H1 (cell line): ENCODE measurements at regions not wholly inside any gene's neighbourhood (a gene's known extent, or its start where the extent isn't known, plus 50 kb on each side); places are given as distances from the start of the nearest gene placed in this dataset.

Experiments
- CTCF ChIA-PET: fragments of 300-600 bp; sonication (Branson Sonifier 250); formaldehyde crosslinking; loops from one replicate; lab custom pipeline; 2021; ENCODE audit not compliant: partially characterized antibody; lab: Charles Lee
- POLR2A ChIA-PET: fragments of 300-600 bp; sonication (Branson Sonifier 250); formaldehyde crosslinking; loops from one replicate; lab custom pipeline; 2021; ENCODE audit warnings: inconsistent platforms; ENCODE audit not compliant: partially characterized antibody; lab: Charles Lee
- DNase-seq, 2 experiments: peaks; one replicate each; pipeline versions ENCODE4 v3.0.0 to v3.0.0-alpha.2; 2010 to 2022; ENCODE audit warnings: low spot score in 2 of 2, low read depth in 1 of 2, mixed read lengths in 1 of 2
- FAIRE-seq: peaks from 2 replicates; lab custom pipeline; 2011; peaks lifted over from hg19 to GRCh38; lab: Jason Lieb, UNC
- H2AFZ ChIP-seq: 2 replicates; pipeline ENCODE4 v1.8.1; 2012; ENCODE audit warnings: low read length, inconsistent platforms
- H2AK5ac ChIP-seq: 2 replicates; pipeline ENCODE4 v1.6.1; 2013; ENCODE audit warnings: low read depth, low read length
- H2BK120ac ChIP-seq: replicated peaks from 2 replicates; pipeline ENCODE3; 2013; ENCODE audit warnings: low read depth, low read length, inconsistent platforms
- H2BK12ac ChIP-seq: 2 replicates; pipeline ENCODE4 v1.6.1; 2013; ENCODE audit warnings: low read depth, low read length
- H2BK15ac ChIP-seq: 2 replicates; pipeline ENCODE4 v1.6.1; 2013; ENCODE audit warnings: low read length
- H2BK20ac ChIP-seq: 2 replicates; pipeline ENCODE4 v1.6.1; 2013; ENCODE audit warnings: low read length
- H2BK5ac ChIP-seq: 2 replicates; pipeline ENCODE4 v1.6.1; 2013; ENCODE audit warnings: low read depth, low read length
- H3K14ac ChIP-seq: 2 replicates; pipeline ENCODE4 v1.6.1; 2013; ENCODE audit warnings: inconsistent platforms; ENCODE audit not compliant: insufficient read length
- H3K18ac ChIP-seq: 2 replicates; pipeline ENCODE4 v1.6.1; 2013; ENCODE audit warnings: low read length; ENCODE audit errors: extremely low read depth
- H3K23ac ChIP-seq: 2 replicates; pipeline ENCODE4 v1.6.1; 2013; ENCODE audit warnings: inconsistent platforms; ENCODE audit not compliant: insufficient read length
- H3K23me2 ChIP-seq: 2 replicates; pipeline ENCODE4 v1.6.1; 2013; ENCODE audit warnings: low read depth, low read length
- H3K27ac ChIP-seq: 2 replicates; pipeline ENCODE4 v1.6.1; 2011; ENCODE audit warnings: low read depth, low read length, inconsistent platforms
- H3K27me3 ChIP-seq, 4 experiments: replicated peaks in 1 of 4; 1 replicate in 1 of 4; 2 replicates in 3 of 4; pipeline versions ENCODE4 v1.6.1 to v1.8.1; 2011 to 2013; ENCODE audit warnings: low read length in 3 of 4, mild to moderate bottlenecking in 3 of 4, inconsistent platforms in 2 of 4, mixed read lengths in 2 of 4, moderate library complexity in 1 of 4; ENCODE audit not compliant: control insufficient read depth in 3 of 4, insufficient read depth in 3 of 4; ENCODE audit errors: extremely low read depth in 1 of 4
- H3K36me3 ChIP-seq, 4 experiments: 2 replicates each; pipeline versions ENCODE4 v1.6.1 to v1.8.1; 2011 to 2013; ENCODE audit warnings: mild to moderate bottlenecking in 4 of 4, low read length in 3 of 4, moderate library complexity in 2 of 4, control low read depth in 1 of 4, inconsistent platforms in 1 of 4; ENCODE audit not compliant: insufficient read depth in 4 of 4, control insufficient read depth in 2 of 4
- H3K4ac ChIP-seq: replicated peaks from 2 replicates; pipeline ENCODE3; 2013; ENCODE audit warnings: low read length, low read depth, mixed read lengths, inconsistent platforms; ENCODE audit not compliant: insufficient read length
- H3K4me1 ChIP-seq, 4 experiments: replicated peaks in 1 of 4; 1 replicate in 1 of 4; 2 replicates in 3 of 4; pipeline versions ENCODE4 v1.6.1 to v1.8.1; 2011 to 2013; ENCODE audit warnings: low read length in 3 of 4, inconsistent platforms in 2 of 4, mixed read lengths in 1 of 4; ENCODE audit not compliant: insufficient read depth in 4 of 4, control insufficient read depth in 3 of 4
- H3K4me2 ChIP-seq, 2 experiments: 2 replicates each; pipeline versions ENCODE4 v1.6.1 to v1.8.1; 2011 to 2013; ENCODE audit warnings: low read depth in 2 of 2, low read length in 2 of 2, control low read depth in 1 of 2, inconsistent platforms in 1 of 2, mild to moderate bottlenecking in 1 of 2; ENCODE audit not compliant: insufficient read depth in 1 of 2
- H3K4me3 ChIP-seq, 4 experiments: fragments of 200-600, 300-600 bp in 1 of 4; sonication (generic), shearing (Covaris generic), sonication (Bioruptor Twin) in 1 of 4; 2 replicates each; pipeline versions ENCODE4 v1.5.1 to v1.8.1; 2011 to 2016; ENCODE audit warnings: low read length in 4 of 4, low read depth in 3 of 4, control low read depth in 2 of 4, inconsistent platforms in 2 of 4, mild to moderate bottlenecking in 2 of 4, mixed read lengths in 1 of 4, moderate library complexity in 1 of 4; ENCODE audit not compliant: insufficient read depth in 2 of 4; ENCODE audit errors: extremely low read depth in 1 of 4
- H3K56ac ChIP-seq: replicated peaks from 2 replicates; pipeline ENCODE3; 2013; ENCODE audit warnings: low read depth, mild to moderate bottlenecking, mixed read lengths, low read length, inconsistent platforms; ENCODE audit not compliant: insufficient read length
- H3K79me1 ChIP-seq: 2 replicates; pipeline ENCODE4 v1.6.1; 2013; ENCODE audit warnings: low read depth, low read length, control low read depth
- H3K79me2 ChIP-seq, 2 experiments: 2 replicates each; pipeline versions ENCODE4 v1.6.1 to v1.8.1; 2012 to 2013; ENCODE audit warnings: low read length in 2 of 2, mild to moderate bottlenecking in 2 of 2, inconsistent platforms in 1 of 2; ENCODE audit not compliant: insufficient read depth in 2 of 2, control insufficient read depth in 1 of 2
- H3K9ac ChIP-seq, 4 experiments: replicated peaks in 1 of 4; 1 replicate in 1 of 4; 2 replicates in 3 of 4; pipeline versions ENCODE4 v1.6.1 to v1.8.1; 2011 to 2013; ENCODE audit warnings: low read depth in 3 of 4, low read length in 3 of 4, control low read depth in 2 of 4, mild to moderate bottlenecking in 2 of 4, moderate library complexity in 2 of 4, inconsistent platforms in 1 of 4; ENCODE audit errors: extremely low read depth in 1 of 4
- H3K9me3 ChIP-seq, 2 experiments: 2 replicates each; pipeline versions ENCODE4 v1.6.1 to v1.8.1; 2012 to 2013; ENCODE audit warnings: mild to moderate bottlenecking in 2 of 2, moderate library complexity in 2 of 2, control low read depth in 1 of 2, inconsistent platforms in 1 of 2, low read depth in 1 of 2, low read length in 1 of 2, mixed read lengths in 1 of 2; ENCODE audit not compliant: insufficient read depth in 2 of 2
- H4K20me1 ChIP-seq, 2 experiments: replicated peaks in 1 of 2; 2 replicates each; pipeline versions ENCODE3 to v1.8.1; 2011 to 2013; ENCODE audit warnings: inconsistent platforms in 2 of 2, low read length in 2 of 2, mild to moderate bottlenecking in 1 of 2; ENCODE audit not compliant: insufficient read depth in 2 of 2, control insufficient read depth in 1 of 2
- H4K5ac ChIP-seq: 2 replicates; pipeline ENCODE4 v1.6.1; 2013; ENCODE audit warnings: low read length, low read depth, mixed read lengths, inconsistent platforms; ENCODE audit not compliant: insufficient read length
- H4K8ac ChIP-seq: 2 replicates; pipeline ENCODE4 v1.8.0; 2013; ENCODE audit warnings: mild to moderate bottlenecking, moderate library complexity, low read length, inconsistent platforms; ENCODE audit not compliant: insufficient read depth; ENCODE audit errors: extremely low read depth
- H4K91ac ChIP-seq: replicated peaks from 2 replicates; pipeline ENCODE3; 2013; ENCODE audit warnings: low read length, mixed read lengths, inconsistent platforms; ENCODE audit not compliant: insufficient read length
- BCL11A ChIP-seq, 2 experiments: IDR thresholded peaks; one replicate each; pipeline ENCODE4 v1.6.1; 2011; ENCODE audit warnings: low read depth in 2 of 2, low read length in 2 of 2, mild to moderate bottlenecking in 2 of 2
- CBX5 ChIP-seq: fragments of 300-800, 300-1000 bp; sonication (generic); IDR thresholded peaks from 2 replicates; pipeline ENCODE4 v1.7.1; 2016; ENCODE audit warnings: antibody characterized with exemption, low read length, low read depth
- EGR1 ChIP-seq: IDR thresholded peaks from 2 replicates; pipeline ENCODE4 v1.6.1; 2011; ENCODE audit warnings: low read depth, low read length, borderline replicate concordance
- EP300 ChIP-seq, 2 experiments: IDR thresholded peaks; 1 replicate in 1 of 2; 2 replicates in 1 of 2; pipeline ENCODE4 v1.6.1; 2011 to 2012; ENCODE audit warnings: low read depth in 2 of 2, low read length in 2 of 2, mild to moderate bottlenecking in 2 of 2, borderline replicate concordance in 1 of 2, inconsistent platforms in 1 of 2, moderate library complexity in 1 of 2
- JUN ChIP-seq: IDR thresholded peaks from 2 replicates; pipeline ENCODE4 v1.6.1; 2011; ENCODE audit warnings: low read depth, mild to moderate bottlenecking, improper control_type of control experiment, low read length
- KDM1A ChIP-seq: fragments of 200-600, 300-600 bp; sonication (generic); IDR thresholded peaks from 2 replicates; pipeline ENCODE4 v1.7.1; 2016; ENCODE audit warnings: mild to moderate bottlenecking, low read length, borderline replicate concordance
- KDM4A ChIP-seq: IDR thresholded peaks from one replicate; pipeline ENCODE4 v1.7.1; 2012; ENCODE audit warnings: low read depth, mild to moderate bottlenecking, moderate library complexity, low read length, inconsistent platforms; ENCODE audit not compliant: severe bottlenecking
- KDM5A ChIP-seq: fragments of 200-600 bp; IDR thresholded peaks from 2 replicates; pipeline ENCODE4 v1.7.1; 2012; ENCODE audit warnings: mild to moderate bottlenecking, low read length, inconsistent platforms, mixed read lengths
- MAFK ChIP-seq: IDR thresholded peaks from 2 replicates; pipeline ENCODE4 v1.6.1; 2012; ENCODE audit warnings: low read depth, mild to moderate bottlenecking, improper control_type of control experiment, low read length
- POLR2A ChIP-seq, 2 experiments: IDR thresholded peaks; 1 replicate in 1 of 2; 2 replicates in 1 of 2; pipeline ENCODE4 v1.6.1; 2011; ENCODE audit warnings: low read depth in 2 of 2, low read length in 2 of 2, mild to moderate bottlenecking in 2 of 2; ENCODE audit errors: control extremely low read depth in 1 of 2
- SIN3A ChIP-seq, 2 experiments: IDR thresholded peaks in 1 of 2; conservative IDR thresholded peaks in 1 of 2; 2 replicates each; pipeline ENCODE4 v1.6.1; 2011 to 2012; ENCODE audit warnings: low read length in 2 of 2, improper control_type of control experiment in 1 of 2, low read depth in 1 of 2, mild to moderate bottlenecking in 1 of 2
- TBP ChIP-seq: IDR thresholded peaks from 2 replicates; pipeline ENCODE4 v1.6.1; 2011; ENCODE audit warnings: low read depth, low read length, improper control_type of control experiment
- TEAD4 ChIP-seq: IDR thresholded peaks from 2 replicates; pipeline ENCODE4 v1.6.1; 2012; ENCODE audit warnings: low read depth, low read length, inconsistent platforms, mixed read lengths
- WGBS, 2 experiments: shearing (Covaris generic) in 1 of 2; methylation state at CpG; one replicate each; pipeline versions ENCODE4 v1.1.6 to v1.1.7; 2013 to 2015; ENCODE audit warnings: low lambda C conversion rate in 2 of 2, mixed read lengths in 2 of 2, inconsistent platforms in 1 of 2, low coverage in 1 of 2, missing lambda C conversion rate in 1 of 2; ENCODE audit not compliant: insufficient replicate concordance in 2 of 2, insufficient coverage in 1 of 2, insufficient read length in 1 of 2; ENCODE audit errors: extremely low coverage in 1 of 2, missing lambda C conversion rate in 1 of 2; 5-methylcytosine and 5-hydroxymethylcytosine counted together

GRCh38 chr6:108793516-108794251 is 54.5 kb upstream of the ARMC2 start:
- H3K23me2 ChIP-seq: no peaks in the 10 kb centered on the region
- H2BK120ac ChIP-seq: no peak overlapping the region
- H3K4me3 ChIP-seq: no peak overlapping the region
- POLR2A ChIA-PET: no interaction called here
- no peak overlapping the region for H3K18ac ChIP-seq
- no peaks in the 10 kb centered on the region for H3K4me1 ChIP-seq
- H2BK5ac ChIP-seq: no peak overlapping the region
- no peak overlapping the region for H3K14ac ChIP-seq
- no peak overlapping the region for H2AFZ ChIP-seq
- no peak overlapping the region for H2BK12ac ChIP-seq
- no peaks in the 10 kb centered on the region for H3K9me3 ChIP-seq
- H2AK5ac ChIP-seq: no peak overlapping the region
- no peaks in the 10 kb centered on the region for H3K79me1 ChIP-seq
- no peaks in the 10 kb centered on the region for H4K20me1 ChIP-seq
- H3K27ac ChIP-seq: no peak overlapping the region
- DNase-seq (no peak), FAIRE-seq (no peak)
- no peak overlapping the region for H2BK20ac ChIP-seq
- no peak overlapping the region for H4K8ac ChIP-seq
- H3K36me3 ChIP-seq: no peaks in the 10 kb centered on the region
- CTCF ChIA-PET: interaction anchor here (1.8 kb wide), 1 partner anchor 252 kb away, joined by 4 read pairs; no protein-coding TSS in a partner anchor
- 85% methylated on average over 5 of the region's 5 CpGs; no CpG with 5 or more reads in 1 of the 2 experiments for WGBS, 2 experiments
- H2BK15ac ChIP-seq: no peak overlapping the region
- no peaks in the 10 kb centered on the region for H3K79me2 ChIP-seq
- no peak overlapping the region for H4K5ac ChIP-seq
- no peaks in the 10 kb centered on the region for H3K27me3 ChIP-seq
- no peak overlapping the region for H3K9ac ChIP-seq
- H4K91ac ChIP-seq: no peak overlapping the region
- no peak overlapping the region for H3K23ac ChIP-seq
- no peak overlapping the region for H3K4ac ChIP-seq
- H3K4me2 ChIP-seq: no peak overlapping the region
- no peak overlapping the region for H3K56ac ChIP-seq
- TF ChIP-seq EGR1 (no peak), CBX5 (no peak), TEAD4 (no peak), SIN3A (conservative IDR thresholded peaks at IDR 0.05 in 1 of 2, IDR thresholded peaks at IDR 0.05 in 1 of 2; ENCODE audit: low read depth in 1 of 2, low read length in 2 of 2) (no peak), KDM4A (no peak), KDM1A (no peak), JUN (no peak), POLR2A (IDR thresholded peaks at IDR 0.05; ENCODE audit: control extremely low read depth in 1 of 2, low read depth in 2 of 2, low read length in 2 of 2) (no peak), TBP (no peak), KDM5A (no peak), EP300 (IDR thresholded peaks at IDR 0.05; ENCODE audit: borderline replicate concordance in 1 of 2, low read depth in 2 of 2, low read length in 2 of 2) (no peak), MAFK (no peak), BCL11A (IDR thresholded peaks at IDR 0.05; ENCODE audit: low read depth in 2 of 2, low read length in 2 of 2) (no peak)
